Mesendoderm (in vitro differentiated cells): ENCODE measurements at regions not wholly inside any gene's neighbourhood (a gene's known extent, or its start where the extent isn't known, plus 50 kb on each side); places are given as distances from the start of the nearest gene placed in this dataset.

Experiments used
- DNase-seq: peaks from one replicate; pipeline ENCODE4 v3.0.0; 2013
- H2AK5ac ChIP-seq: 2 replicates; pipeline ENCODE4 v1.6.1; 2013; ENCODE audit warnings: low read length, inconsistent platforms
- H2BK120ac ChIP-seq: 2 replicates; pipeline ENCODE4 v1.6.1; 2013; ENCODE audit warnings: low read depth, mild to moderate bottlenecking, low read length, moderate library complexity, mixed read lengths
- H2BK15ac ChIP-seq: replicated peaks from 2 replicates; pipeline ENCODE4 v1.6.1; 2013; ENCODE audit warnings: low read depth, mild to moderate bottlenecking, moderate library complexity
- H2BK5ac ChIP-seq: 2 replicates; pipeline ENCODE4 v1.6.1; 2013; ENCODE audit warnings: low read length, inconsistent platforms
- H3K18ac ChIP-seq: 2 replicates; pipeline ENCODE4 v1.6.1; 2013; ENCODE audit warnings: mild to moderate bottlenecking, low read length, mixed read lengths
- H3K23ac ChIP-seq: one replicate; pipeline ENCODE4 v1.6.1; 2013; ENCODE audit warnings: low read length
- H3K27ac ChIP-seq: 2 replicates; pipeline ENCODE4 v1.5.1; 2013; ENCODE audit warnings: low read depth, mild to moderate bottlenecking, inconsistent platforms, low read length, moderate library complexity
- H3K27me3 ChIP-seq: 2 replicates; pipeline ENCODE4 v1.6.1; 2013; ENCODE audit warnings: low read length, control low read depth, mild to moderate bottlenecking, inconsistent platforms; ENCODE audit not compliant: insufficient read depth, poor library complexity
- H3K36me3 ChIP-seq: 2 replicates; pipeline ENCODE4 v1.6.1; 2013; ENCODE audit warnings: low read length, inconsistent platforms; ENCODE audit not compliant: control insufficient read depth, insufficient read depth
- H3K4ac ChIP-seq: one replicate; pipeline ENCODE4 v1.6.1; 2013; ENCODE audit warnings: low read depth, mild to moderate bottlenecking, low read length, moderate library complexity
- H3K4me1 ChIP-seq: 2 replicates; pipeline ENCODE4 v1.6.1; 2013; ENCODE audit warnings: low read depth, low read length, inconsistent platforms; ENCODE audit not compliant: control insufficient read depth
- H3K4me2 ChIP-seq: 2 replicates; pipeline ENCODE4 v1.6.1; 2013; ENCODE audit warnings: low read length
- H3K4me3 ChIP-seq: 2 replicates; pipeline ENCODE4 v1.5.1; 2013; ENCODE audit warnings: mild to moderate bottlenecking, low read length
- H3K56ac ChIP-seq: one replicate; pipeline ENCODE4 v1.6.1; 2013; ENCODE audit warnings: low read length
- H3K79me1 ChIP-seq: 2 replicates; pipeline ENCODE4 v1.6.1; 2013; ENCODE audit warnings: low read length, inconsistent platforms
- H3K79me2 ChIP-seq: 2 replicates; pipeline ENCODE4 v1.6.1; 2013; ENCODE audit warnings: mild to moderate bottlenecking, low read length; ENCODE audit not compliant: control insufficient read depth, insufficient read depth
- H3K9ac ChIP-seq: 2 replicates; pipeline ENCODE4 v1.6.1; 2013; ENCODE audit warnings: low read length, inconsistent platforms
- H4K5ac ChIP-seq: one replicate; pipeline ENCODE4 v1.6.1; 2013; ENCODE audit warnings: low read length
- H4K8ac ChIP-seq: one replicate; pipeline ENCODE4 v1.6.1; 2013; ENCODE audit warnings: low read depth, mild to moderate bottlenecking, control low read depth, low read length, moderate library complexity
- WGBS: extraction: QIAGEN DNeasy Blood & Tissue Kit; methylation state at CpG from one replicate; pipeline ENCODE4 v1.1.7; 2013; ENCODE audit warnings: low lambda C conversion rate, missing lambda C conversion rate; ENCODE audit not compliant: insufficient coverage; ENCODE audit errors: extremely low coverage; 5-methylcytosine and 5-hydroxymethylcytosine counted together

- Histone ChIP-seq H3K4ac (no peak overlapping the region), H3K27me3 (no peaks in the 10 kb centered on the region), H3K56ac (no peak overlapping the region), H3K9ac (no peak overlapping the region), H4K8ac (no peak overlapping the region), H2AK5ac (no peak overlapping the region), H3K23ac (no peak overlapping the region), H3K79me1 (no peaks in the 10 kb centered on the region), H3K4me3 (no peak overlapping the region), H3K27ac (no peak overlapping the region), H2BK15ac (no peak overlapping the region), H3K36me3 (no peaks in the 10 kb centered on the region), H4K5ac (no peak overlapping the region), H2BK5ac (no peak overlapping the region), H3K4me2 (no peak overlapping the region), H2BK120ac (no peak overlapping the region), H3K18ac (no peak overlapping the region), H3K79me2 (no peaks in the 10 kb centered on the region), H3K4me1 (no peaks in the 10 kb centered on the region)
- WGBS: no CpG with 5 or more reads among the region's 2 CpGs
- no peak for DNase-seq
Observed at GRCh38 chr7:41803569-41803968, 100.7 kb upstream of the INHBA start.

GRCh38 chr7:41796331-41796730 is 93.4 kb upstream of the INHBA start:
- no peak overlapping the region for H2BK5ac ChIP-seq
- DNase-seq: no peak
- H3K23ac ChIP-seq: no peak overlapping the region

GRCh38 chr7:41795276-41795833 is 92.5 kb upstream of the INHBA start:
- Histone ChIP-seq H3K56ac (no peak overlapping the region), H2BK120ac (no peak overlapping the region)

More at GRCh38 chr7:41796331-41796730, 93.4 kb upstream of the INHBA start:
- no peak overlapping the region for H3K4me3 ChIP-seq
- H3K4me2 ChIP-seq: no peak overlapping the region
- H3K27ac ChIP-seq: no peak overlapping the region
- H3K4me1 ChIP-seq: no peaks in the 10 kb centered on the region
- H3K79me1 ChIP-seq: no peaks in the 10 kb centered on the region
- H3K27me3 ChIP-seq: no peaks in the 10 kb centered on the region
- H3K79me2 ChIP-seq: no peaks in the 10 kb centered on the region
- no peak overlapping the region for H3K4ac ChIP-seq
- H3K56ac ChIP-seq: no peak overlapping the region
- H3K18ac ChIP-seq: no peak overlapping the region
- H4K5ac ChIP-seq: no peak overlapping the region
- no peak overlapping the region for H4K8ac ChIP-seq
- H2BK120ac ChIP-seq: no peak overlapping the region
- no peaks in the 10 kb centered on the region for H3K36me3 ChIP-seq
- no peak overlapping the region for H3K9ac ChIP-seq
- H2BK15ac ChIP-seq: no peak overlapping the region
- H2AK5ac ChIP-seq: no peak overlapping the region

GRCh38 chr7:41793556-41793955 is 90.7 kb upstream of the INHBA start:
- no peaks in the 10 kb centered on the region for H3K36me3 ChIP-seq
- H3K4ac ChIP-seq: no peak overlapping the region
- H3K27ac ChIP-seq: no peak overlapping the region
- no peak overlapping the region for H3K9ac ChIP-seq
- no peak overlapping the region for H2BK15ac ChIP-seq
- no peak overlapping the region for H2AK5ac ChIP-seq
- H3K79me1 ChIP-seq: no peaks in the 10 kb centered on the region
- H3K18ac ChIP-seq: no peak overlapping the region
- H3K79me2 ChIP-seq: no peaks in the 10 kb centered on the region
- no peak overlapping the region for H4K5ac ChIP-seq
- DNase-seq: no peak
- no peaks in the 10 kb centered on the region for H3K4me1 ChIP-seq
- H3K27me3 ChIP-seq: no peaks in the 10 kb centered on the region
- H3K23ac ChIP-seq: no peak overlapping the region
- no peak overlapping the region for H3K4me2 ChIP-seq
- H2BK5ac ChIP-seq: no peak overlapping the region
- H4K8ac ChIP-seq: no peak overlapping the region
- no peak overlapping the region for H2BK120ac ChIP-seq
- H3K56ac ChIP-seq: no peak overlapping the region
- no peak overlapping the region for H3K4me3 ChIP-seq

More at GRCh38 chr7:41795276-41795833, 92.5 kb upstream of the INHBA start:
- no peak overlapping the region for H4K8ac ChIP-seq
- no peak overlapping the region for H3K4me2 ChIP-seq
- H3K23ac ChIP-seq: no peak overlapping the region
- no peak overlapping the region for H3K18ac ChIP-seq
- H2AK5ac ChIP-seq: no peak overlapping the region
- H2BK5ac ChIP-seq: no peak overlapping the region
- H3K79me2 ChIP-seq: no peaks in the 10 kb centered on the region
- no peaks in the 10 kb centered on the region for H3K79me1 ChIP-seq
- no peak overlapping the region for H3K27ac ChIP-seq
- H3K4me3 ChIP-seq: no peak overlapping the region
- H3K36me3 ChIP-seq: no peaks in the 10 kb centered on the region
- DNase-seq: no peak
- WGBS: no CpG with 5 or more reads among the region's 6 CpGs
- H3K4me1 ChIP-seq: no peaks in the 10 kb centered on the region
- H2BK15ac ChIP-seq: no peak overlapping the region
- no peak overlapping the region for H3K9ac ChIP-seq
- no peak overlapping the region for H4K5ac ChIP-seq
- no peak overlapping the region for H3K4ac ChIP-seq
- H3K27me3 ChIP-seq: no peaks in the 10 kb centered on the region

GRCh38 chr7:41792120-41792519 is 89.2 kb upstream of the INHBA start:
- no peak overlapping the region for H2BK15ac ChIP-seq
- no peaks in the 10 kb centered on the region for H3K79me2 ChIP-seq
- no peak overlapping the region for H3K18ac ChIP-seq
- no peak overlapping the region for H3K27ac ChIP-seq
- no peak overlapping the region for H3K9ac ChIP-seq
- H4K8ac ChIP-seq: no peak overlapping the region
- no peak overlapping the region for H3K4ac ChIP-seq
- no peak overlapping the region for H3K4me2 ChIP-seq
- no peaks in the 10 kb centered on the region for H3K79me1 ChIP-seq
- no peak overlapping the region for H2AK5ac ChIP-seq
- no peaks in the 10 kb centered on the region for H3K27me3 ChIP-seq
- H2BK5ac ChIP-seq: no peak overlapping the region
- no peaks in the 10 kb centered on the region for H3K4me1 ChIP-seq
- no peak overlapping the region for H4K5ac ChIP-seq
- WGBS: no CpG with 5 or more reads among the region's 5 CpGs
- H2BK120ac ChIP-seq: no peak overlapping the region
- H3K4me3 ChIP-seq: no peak overlapping the region
- no peak overlapping the region for H3K23ac ChIP-seq
- H3K56ac ChIP-seq: no peak overlapping the region
- DNase-seq: no peak
- H3K36me3 ChIP-seq: no peaks in the 10 kb centered on the region

- no peak overlapping the region for H3K4me3 ChIP-seq
- no peak for DNase-seq
Observed at GRCh38 chr7:41788556-41788955, 85.7 kb upstream of the INHBA start.

More at GRCh38 chr7:41788556-41788955, 85.7 kb upstream of the INHBA start:
- Histone ChIP-seq H2BK15ac (no peak overlapping the region), H2AK5ac (no peak overlapping the region), H3K36me3 (no peaks in the 10 kb centered on the region), H3K4ac (no peak overlapping the region), H3K23ac (no peak overlapping the region), H4K8ac (no peak overlapping the region), H3K18ac (no peak overlapping the region), H2BK120ac (no peak overlapping the region), H3K79me2 (no peaks in the 10 kb centered on the region), H2BK5ac (no peak overlapping the region), H4K5ac (no peak overlapping the region), H3K9ac (no peak overlapping the region), H3K27me3 (no peaks in the 10 kb centered on the region), H3K4me2 (no peak overlapping the region), H3K56ac (no peak overlapping the region), H3K79me1 (no peaks in the 10 kb centered on the region), H3K27ac (no peak overlapping the region), H3K4me1 (no peaks in the 10 kb centered on the region)
- no CpG with 5 or more reads among the region's 3 CpGs for WGBS
